ENCODE measurements at regions not wholly inside any gene's neighbourhood (a gene's known extent, or its start where the extent isn't known, plus 50 kb on each side); places are given as distances from the start of the nearest gene placed in this dataset.

DNA sequence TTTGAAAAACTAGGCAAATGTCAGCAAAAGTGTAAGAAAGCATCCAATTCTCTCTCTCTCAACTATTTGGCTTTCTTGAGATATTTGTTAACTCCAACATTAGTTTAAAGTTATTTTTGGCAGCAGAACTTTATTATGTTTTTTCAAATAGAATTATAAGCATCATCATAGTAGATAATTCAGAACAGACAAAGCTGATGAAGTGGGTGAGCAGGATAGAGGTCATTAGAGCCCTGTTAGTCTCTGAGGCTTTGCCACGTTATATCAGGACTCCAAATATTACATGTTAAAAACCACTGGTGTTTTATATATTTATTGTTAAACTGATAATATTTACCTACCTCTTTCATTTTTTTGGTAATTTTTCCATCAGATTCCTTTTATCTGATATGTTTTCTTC lies 903.0 kb downstream of the FSTL5 start:
- no peaks in the 10 kb centered on the region for H3K4me1 ChIP-seq
- H3K9me3 ChIP-seq, result peaks cover 0 to 30% (median 20%) of the 10 kb centered on the region in 11 donors
- TF ChIP-seq, protein P1, sequence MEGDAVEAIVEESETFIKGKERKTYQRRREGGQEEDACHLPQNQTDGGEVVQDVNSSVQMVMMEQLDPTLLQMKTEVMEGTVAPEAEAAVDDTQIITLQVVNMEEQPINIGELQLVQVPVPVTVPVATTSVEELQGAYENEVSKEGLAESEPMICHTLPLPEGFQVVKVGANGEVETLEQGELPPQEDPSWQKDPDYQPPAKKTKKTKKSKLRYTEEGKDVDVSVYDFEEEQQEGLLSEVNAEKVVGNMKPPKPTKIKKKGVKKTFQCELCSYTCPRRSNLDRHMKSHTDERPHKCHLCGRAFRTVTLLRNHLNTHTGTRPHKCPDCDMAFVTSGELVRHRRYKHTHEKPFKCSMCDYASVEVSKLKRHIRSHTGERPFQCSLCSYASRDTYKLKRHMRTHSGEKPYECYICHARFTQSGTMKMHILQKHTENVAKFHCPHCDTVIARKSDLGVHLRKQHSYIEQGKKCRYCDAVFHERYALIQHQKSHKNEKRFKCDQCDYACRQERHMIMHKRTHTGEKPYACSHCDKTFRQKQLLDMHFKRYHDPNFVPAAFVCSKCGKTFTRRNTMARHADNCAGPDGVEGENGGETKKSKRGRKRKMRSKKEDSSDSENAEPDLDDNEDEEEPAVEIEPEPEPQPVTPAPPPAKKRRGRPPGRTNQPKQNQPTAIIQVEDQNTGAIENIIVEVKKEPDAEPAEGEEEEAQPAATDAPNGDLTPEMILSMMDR (IDR thresholded peaks at IDR 0.05), result no peak
- ATAC-seq (no peak), DNase-seq (no peak)
- 63 to 66% methylated on average over 1 of the region's 1 CpG for WGBS, 2 donors
- H3K27ac ChIP-seq, result no peak overlapping the region
- H3K4me3 ChIP-seq, result no peak overlapping the region
- no peaks in the 10 kb centered on the region for H3K27me3 ChIP-seq
- intact Hi-C loops (cut with DNase I), result no loop called here
- H3K36me3 ChIP-seq, result no peaks in the 10 kb centered on the region

GRCh38 chr4:161256716-161257115 lies 907.1 kb downstream of the FSTL5 start:
- H3K4me1 ChIP-seq, result no peaks in the 10 kb centered on the region
- TF ChIP-seq, protein P1 (IDR thresholded peaks at IDR 0.05), result no peak
- no peak for DNase-seq
- no peak overlapping the region for H3K4me3 ChIP-seq
- no peaks in the 10 kb centered on the region for H3K36me3 ChIP-seq
- no peaks in the 10 kb centered on the region for H3K27me3 ChIP-seq
- 74 to 77% methylated on average over 4 of the region's 4 CpGs for WGBS, 2 donors
- H3K27ac ChIP-seq, result no peak overlapping the region
- intact Hi-C loops (cut with DNase I), result loop anchor here in 1 of 10 donors (10.0 kb wide), 1 partner anchor 918 kb away; no protein-coding TSS in a partner anchor
- ATAC-seq, result no peak
- peaks cover 0 to 54% (median 26%) of the 10 kb centered on the region in 11 donors for H3K9me3 ChIP-seq

DNA sequence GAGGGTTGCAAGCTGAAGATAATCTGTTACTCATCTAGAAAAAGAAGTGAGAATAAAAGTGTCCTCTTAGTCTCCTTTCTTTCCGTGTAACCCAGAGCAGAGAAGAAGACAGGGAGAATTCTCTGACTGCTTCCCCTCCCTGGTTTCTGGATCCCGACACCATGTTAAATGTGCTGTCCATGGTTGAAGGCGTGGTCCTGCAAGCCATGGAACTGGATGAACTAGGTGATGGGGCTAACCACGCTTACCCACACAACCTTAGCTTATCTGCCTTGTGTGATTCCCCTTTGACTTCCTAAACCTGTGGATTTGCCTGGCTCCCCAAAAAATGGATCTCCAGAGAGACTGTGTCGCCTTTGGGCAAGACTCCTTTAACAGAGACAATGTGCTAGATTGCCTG lies 907.6 kb downstream of the FSTL5 start:
- WGBS, 2 donors, result 87 to 89% methylated on average over 5 of the region's 5 CpGs
- no peaks in the 10 kb centered on the region for H3K4me1 ChIP-seq
- no peak for ATAC-seq
- no peak for DNase-seq
- no peak overlapping the region for H3K4me3 ChIP-seq
- intact Hi-C loops (cut with DNase I), result loop anchor here in 1 of 10 donors (10.0 kb wide), 1 partner anchor 919 kb away; no protein-coding TSS in a partner anchor
- TF ChIP-seq, protein P1 (IDR thresholded peaks at IDR 0.05), result no peak
- H3K27ac ChIP-seq, result no peak overlapping the region
- H3K9me3 ChIP-seq, result peaks cover 0 to 56% (median 26%) of the 10 kb centered on the region in 11 donors
- H3K27me3 ChIP-seq, result no peaks in the 10 kb centered on the region
- no peaks in the 10 kb centered on the region for H3K36me3 ChIP-seq

DNA sequence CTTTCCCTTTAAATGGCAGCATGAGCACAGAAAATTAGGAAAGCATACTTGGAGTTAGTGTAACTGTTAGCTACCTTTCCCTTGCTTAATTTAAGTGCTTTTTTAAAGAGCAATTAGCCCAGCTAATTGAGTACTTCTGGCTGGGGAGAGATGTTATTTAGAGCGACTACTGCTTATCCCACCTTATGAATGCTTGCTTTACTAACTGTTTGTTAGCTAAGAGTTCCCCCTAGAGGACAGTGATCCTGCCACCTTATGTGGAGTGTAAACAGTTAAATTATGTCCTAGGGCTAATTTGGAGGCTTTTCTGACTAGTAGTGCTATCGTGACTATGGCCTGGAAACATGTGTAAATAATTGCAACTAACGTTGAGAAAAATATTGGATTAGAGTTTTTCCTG lies 909.4 kb downstream of the FSTL5 start:
- no peak for DNase-seq
- Histone ChIP-seq H3K27me3 (no peaks in the 10 kb centered on the region), H3K4me1 (no peaks in the 10 kb centered on the region), H3K4me3 (no peak overlapping the region), H3K27ac (no peak overlapping the region), H3K9me3 (peaks cover 0 to 58% (median 26%) of the 10 kb centered on the region in 11 donors), H3K36me3 (no peaks in the 10 kb centered on the region)
- TF ChIP-seq, protein P1 (IDR thresholded peaks at IDR 0.05), result no peak
- intact Hi-C loops (cut with DNase I), result loop anchor here in 1 of 10 donors (2.0 to 10.0 kb wide), 2 partner anchors 28 to 920 kb away; no protein-coding TSS in a partner anchor
- ATAC-seq, result no peak
- WGBS, 2 donors, result 62 to 75% methylated on average over 3 of the region's 3 CpGs
